Fibroblast of villous mesenchyme (primary cell): ENCODE measurements at regions not wholly inside any gene's neighbourhood (a gene's known extent, or its start where the extent isn't known, plus 50 kb on each side); places are given as distances from the start of the nearest gene placed in this dataset.

Source experiments
- DNase-seq: peaks from one replicate; pipeline ENCODE4 v3.0.0-alpha.2; 2010; ENCODE audit warnings: low read depth
- H3K4me3 ChIP-seq: 2 replicates; pipeline ENCODE4 v1.5.1; 2011; ENCODE audit warnings: low read depth, mild to moderate bottlenecking, low read length
- TF ChIP-seq, protein P1 (sequence below): IDR thresholded peaks from 2 replicates; pipeline ENCODE4 v1.5.1; 2012; ENCODE audit warnings: low read depth, mild to moderate bottlenecking, low read length; ENCODE audit not compliant: insufficient read depth

- no peak for DNase-seq
- TF ChIP-seq, protein P1, sequence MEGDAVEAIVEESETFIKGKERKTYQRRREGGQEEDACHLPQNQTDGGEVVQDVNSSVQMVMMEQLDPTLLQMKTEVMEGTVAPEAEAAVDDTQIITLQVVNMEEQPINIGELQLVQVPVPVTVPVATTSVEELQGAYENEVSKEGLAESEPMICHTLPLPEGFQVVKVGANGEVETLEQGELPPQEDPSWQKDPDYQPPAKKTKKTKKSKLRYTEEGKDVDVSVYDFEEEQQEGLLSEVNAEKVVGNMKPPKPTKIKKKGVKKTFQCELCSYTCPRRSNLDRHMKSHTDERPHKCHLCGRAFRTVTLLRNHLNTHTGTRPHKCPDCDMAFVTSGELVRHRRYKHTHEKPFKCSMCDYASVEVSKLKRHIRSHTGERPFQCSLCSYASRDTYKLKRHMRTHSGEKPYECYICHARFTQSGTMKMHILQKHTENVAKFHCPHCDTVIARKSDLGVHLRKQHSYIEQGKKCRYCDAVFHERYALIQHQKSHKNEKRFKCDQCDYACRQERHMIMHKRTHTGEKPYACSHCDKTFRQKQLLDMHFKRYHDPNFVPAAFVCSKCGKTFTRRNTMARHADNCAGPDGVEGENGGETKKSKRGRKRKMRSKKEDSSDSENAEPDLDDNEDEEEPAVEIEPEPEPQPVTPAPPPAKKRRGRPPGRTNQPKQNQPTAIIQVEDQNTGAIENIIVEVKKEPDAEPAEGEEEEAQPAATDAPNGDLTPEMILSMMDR, result no peak
- H3K4me3 ChIP-seq, result no peak overlapping the region
These were observed 551.5 kb upstream of the RGMA start for GRCh38 chr15:93640411-93640962.

DNA sequence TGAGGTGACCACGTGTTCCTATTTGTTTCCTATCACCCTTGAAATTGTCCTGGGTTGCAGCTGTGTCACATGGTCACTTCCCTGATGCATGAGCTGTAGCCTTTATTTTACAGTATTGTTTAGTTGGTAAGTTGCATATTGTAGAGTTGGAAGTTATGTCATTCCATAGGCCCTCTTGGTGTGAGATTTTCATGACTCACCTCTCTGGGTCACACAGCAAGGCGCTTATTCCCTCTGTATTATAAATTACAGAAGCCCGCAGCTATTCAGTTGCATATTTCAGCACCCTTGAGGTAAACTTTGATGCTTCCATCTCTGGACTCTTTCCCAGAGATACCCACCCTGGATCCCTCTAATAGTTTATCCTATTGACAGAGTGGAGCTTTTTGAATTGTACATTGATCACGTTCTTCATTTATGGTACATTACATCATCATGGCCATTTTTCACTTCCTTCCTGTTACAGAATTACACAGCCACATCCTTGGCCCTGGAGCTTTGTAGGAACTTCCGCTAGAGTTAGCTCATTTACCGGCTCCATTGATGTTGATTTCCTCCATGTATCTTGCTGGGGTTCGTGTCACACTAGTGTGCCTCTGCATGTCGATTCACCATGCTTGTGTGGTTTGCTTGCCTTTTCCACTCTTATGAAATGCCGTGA, 543.1 kb upstream of the RGMA start:
- DNase-seq, result no peak
- TF ChIP-seq, protein P1, result no peak
- H3K4me3 ChIP-seq, result no peak overlapping the region

DNA sequence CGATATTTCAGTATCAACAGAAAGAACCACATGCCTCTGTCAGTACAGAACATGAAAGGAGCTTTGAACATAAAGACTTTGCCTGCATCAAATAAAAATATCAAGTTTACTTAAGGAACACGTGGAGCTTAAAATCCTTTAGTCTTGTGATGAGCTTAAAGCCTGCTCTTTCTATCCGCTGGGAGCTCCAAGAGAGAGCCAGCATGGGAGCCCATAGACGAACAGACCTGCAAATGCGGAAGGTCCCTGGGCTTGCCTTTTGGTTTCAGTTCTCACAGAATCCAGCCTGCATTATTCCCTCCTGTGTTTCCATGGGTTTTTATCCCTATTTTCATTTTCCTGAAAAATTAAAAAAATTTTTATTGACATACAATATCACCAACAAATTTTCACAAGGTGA, 530.6 kb upstream of the RGMA start:
- DNase-seq, result no peak
- TF ChIP-seq, protein P1, result no peak
- H3K4me3 ChIP-seq, result no peak overlapping the region

GRCh38 chr15:93617443-93617842, 528.4 kb upstream of the RGMA start:
- DNase-seq, result no peak
- no peak overlapping the region for H3K4me3 ChIP-seq
- TF ChIP-seq, protein P1, result no peak

GRCh38 chr15:93614386-93615104, 525.5 kb upstream of the RGMA start:
- no peak overlapping the region for H3K4me3 ChIP-seq
- TF ChIP-seq, protein P1, result no peak
- no peak for DNase-seq

GRCh38 chr15:93613386-93613785, 524.4 kb upstream of the RGMA start:
- H3K4me3 ChIP-seq, result no peak overlapping the region
- no peak for DNase-seq
- TF ChIP-seq, protein P1, result no peak
